ENCODE measurements at regions not wholly inside any gene's neighbourhood (a gene's known extent, or its start where the extent isn't known, plus 50 kb on each side); places are given as distances from the start of the nearest gene placed in this dataset.

DNA sequence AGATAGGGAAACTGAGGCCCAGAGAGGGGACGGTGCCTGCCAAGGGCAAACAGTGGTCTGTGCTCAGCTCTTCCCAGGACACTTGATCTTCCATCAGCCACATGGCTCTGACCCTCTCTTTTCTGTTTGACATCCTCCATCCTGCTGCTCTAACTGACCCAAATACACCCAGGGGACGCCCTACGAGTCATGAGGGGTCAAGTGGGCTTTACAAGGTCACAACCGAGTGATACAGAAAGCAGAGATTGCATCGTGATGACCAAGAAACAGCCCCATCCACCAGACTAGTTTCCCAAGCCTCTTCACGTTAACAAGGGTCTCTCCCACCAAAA lies 131.2 kb upstream of the UNC5B start:
- Histone ChIP-seq H3K4me3 (ENCODE audit: severe bottlenecking) (no peak overlapping the region), H3K36me3 (ENCODE audit: low read depth) (no peaks in the 10 kb centered on the region), H3K27me3 (ENCODE audit: insufficient read depth, poor library complexity, severe bottlenecking) (no peaks in the 10 kb centered on the region), H3K9me3 (ENCODE audit: severe bottlenecking) (no peaks in the 10 kb centered on the region), H3K4me1 (ENCODE audit: insufficient read depth, poor library complexity, severe bottlenecking) (no peaks in the 10 kb centered on the region), H3K27ac (ENCODE audit: poor library complexity, severe bottlenecking) (no peak overlapping the region)
- ATAC-seq (ENCODE audit: low read depth) (no peak), DNase-seq (ENCODE audit: low spot score) (peak; percentile 8)
- TF ChIP-seq, protein P1, sequence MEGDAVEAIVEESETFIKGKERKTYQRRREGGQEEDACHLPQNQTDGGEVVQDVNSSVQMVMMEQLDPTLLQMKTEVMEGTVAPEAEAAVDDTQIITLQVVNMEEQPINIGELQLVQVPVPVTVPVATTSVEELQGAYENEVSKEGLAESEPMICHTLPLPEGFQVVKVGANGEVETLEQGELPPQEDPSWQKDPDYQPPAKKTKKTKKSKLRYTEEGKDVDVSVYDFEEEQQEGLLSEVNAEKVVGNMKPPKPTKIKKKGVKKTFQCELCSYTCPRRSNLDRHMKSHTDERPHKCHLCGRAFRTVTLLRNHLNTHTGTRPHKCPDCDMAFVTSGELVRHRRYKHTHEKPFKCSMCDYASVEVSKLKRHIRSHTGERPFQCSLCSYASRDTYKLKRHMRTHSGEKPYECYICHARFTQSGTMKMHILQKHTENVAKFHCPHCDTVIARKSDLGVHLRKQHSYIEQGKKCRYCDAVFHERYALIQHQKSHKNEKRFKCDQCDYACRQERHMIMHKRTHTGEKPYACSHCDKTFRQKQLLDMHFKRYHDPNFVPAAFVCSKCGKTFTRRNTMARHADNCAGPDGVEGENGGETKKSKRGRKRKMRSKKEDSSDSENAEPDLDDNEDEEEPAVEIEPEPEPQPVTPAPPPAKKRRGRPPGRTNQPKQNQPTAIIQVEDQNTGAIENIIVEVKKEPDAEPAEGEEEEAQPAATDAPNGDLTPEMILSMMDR (IDR thresholded peaks at IDR 0.05; ENCODE audit: poor library complexity, severe bottlenecking), result no peak

GRCh38 chr10:71081912-71082311 lies 130.5 kb upstream of the UNC5B start:
- Histone ChIP-seq H3K4me3 (ENCODE audit: severe bottlenecking) (no peak overlapping the region), H3K36me3 (ENCODE audit: low read depth) (no peaks in the 10 kb centered on the region), H3K9me3 (ENCODE audit: severe bottlenecking) (no peaks in the 10 kb centered on the region), H3K4me1 (ENCODE audit: insufficient read depth, poor library complexity, severe bottlenecking) (no peaks in the 10 kb centered on the region), H3K27ac (ENCODE audit: poor library complexity, severe bottlenecking) (no peak overlapping the region), H3K27me3 (ENCODE audit: insufficient read depth, poor library complexity, severe bottlenecking) (no peaks in the 10 kb centered on the region)
- TF ChIP-seq, protein P1 (IDR thresholded peaks at IDR 0.05; ENCODE audit: poor library complexity, severe bottlenecking), result no peak
- no peak for ATAC-seq (ENCODE audit: low read depth)
- peak; percentile 29 for DNase-seq (ENCODE audit: low spot score)

GRCh38 chr10:71082960-71083715 lies 129.2 kb upstream of the UNC5B start:
- TF ChIP-seq, protein P1 (IDR thresholded peaks at IDR 0.05; ENCODE audit: poor library complexity, severe bottlenecking), result no peak
- H3K27ac ChIP-seq (ENCODE audit: poor library complexity, severe bottlenecking), result no peak overlapping the region
- H3K27me3 ChIP-seq (ENCODE audit: insufficient read depth, poor library complexity, severe bottlenecking), result no peaks in the 10 kb centered on the region
- H3K4me1 ChIP-seq (ENCODE audit: insufficient read depth, poor library complexity, severe bottlenecking), result no peaks in the 10 kb centered on the region
- ATAC-seq (ENCODE audit: low read depth) (no peak), DNase-seq (ENCODE audit: low spot score) (no peak)
- H3K36me3 ChIP-seq (ENCODE audit: low read depth), result no peaks in the 10 kb centered on the region
- no peaks in the 10 kb centered on the region for H3K9me3 ChIP-seq (ENCODE audit: severe bottlenecking)
- no peak overlapping the region for H3K4me3 ChIP-seq (ENCODE audit: severe bottlenecking)

- H3K4me1 ChIP-seq (ENCODE audit: insufficient read depth, poor library complexity, severe bottlenecking), result no peaks in the 10 kb centered on the region
- no peaks in the 10 kb centered on the region for H3K27me3 ChIP-seq (ENCODE audit: insufficient read depth, poor library complexity, severe bottlenecking)
- ATAC-seq (ENCODE audit: low read depth), result no peak
- no peak overlapping the region for H3K4me3 ChIP-seq (ENCODE audit: severe bottlenecking)
- TF ChIP-seq, protein P1 (IDR thresholded peaks at IDR 0.05; ENCODE audit: poor library complexity, severe bottlenecking), result no peak
- peak; percentile 19 for DNase-seq (ENCODE audit: low spot score)
- no peaks in the 10 kb centered on the region for H3K36me3 ChIP-seq (ENCODE audit: low read depth)
- no peaks in the 10 kb centered on the region for H3K9me3 ChIP-seq (ENCODE audit: severe bottlenecking)
- no peak overlapping the region for H3K27ac ChIP-seq (ENCODE audit: poor library complexity, severe bottlenecking)
These were observed 128.7 kb upstream of the UNC5B start for GRCh38 chr10:71083716-71083975.

GRCh38 chr10:71084061-71084817 lies 128.1 kb upstream of the UNC5B start:
- H3K9me3 ChIP-seq (ENCODE audit: severe bottlenecking), result no peaks in the 10 kb centered on the region
- TF ChIP-seq, protein P1 (IDR thresholded peaks at IDR 0.05; ENCODE audit: poor library complexity, severe bottlenecking), result no peak
- no peaks in the 10 kb centered on the region for H3K36me3 ChIP-seq (ENCODE audit: low read depth)
- no peaks in the 10 kb centered on the region for H3K27me3 ChIP-seq (ENCODE audit: insufficient read depth, poor library complexity, severe bottlenecking)
- DNase-seq (ENCODE audit: low spot score) (peak; percentile 19), ATAC-seq (ENCODE audit: low read depth) (no peak)
- H3K27ac ChIP-seq (ENCODE audit: poor library complexity, severe bottlenecking), result no peak overlapping the region
- no peak overlapping the region for H3K4me3 ChIP-seq (ENCODE audit: severe bottlenecking)
- H3K4me1 ChIP-seq (ENCODE audit: insufficient read depth, poor library complexity, severe bottlenecking), result no peaks in the 10 kb centered on the region

Data from RWPE2 (cell line).